Cardiac muscle cell (in vitro differentiated cells and primary cell): ENCODE measurements at regions not wholly inside any gene's neighbourhood (a gene's known extent, or its start where the extent isn't known, plus 50 kb on each side); places are given as distances from the start of the nearest gene placed in this dataset.

Source experiments
- DNase-seq, 2 donors: peaks; one replicate each; pipeline versions ENCODE4 v3.0.0 to v3.0.0-alpha.2; 2010 to 2017; ENCODE audit warnings: low read depth in 1 of 2, low spot score in 1 of 2
- H3K27ac ChIP-seq: fragments of 200-600 bp; sonication (generic); 2 replicates; pipeline ENCODE4 v1.5.1; 2016
- H3K27me3 ChIP-seq: fragments of 200-600 bp; sonication (generic); 2 replicates; pipeline ENCODE4 v1.6.0; 2016; ENCODE audit warnings: control low read depth
- H3K36me3 ChIP-seq: fragments of 200-600 bp; sonication (generic); 2 replicates; pipeline ENCODE4 v1.5.1; 2016; ENCODE audit warnings: control low read depth
- H3K4me1 ChIP-seq: fragments of 200-600 bp; sonication (generic); 2 replicates; pipeline ENCODE4 v1.8.1; 2017; ENCODE audit warnings: low read depth, mild to moderate bottlenecking, mixed run types
- H3K4me3 ChIP-seq: fragments of 200-600 bp; sonication (generic); 2 replicates; pipeline ENCODE4 v1.5.1; 2016; ENCODE audit warnings: mild to moderate bottlenecking
- H3K9me3 ChIP-seq: fragments of 200-600 bp; sonication (generic); 2 replicates; pipeline ENCODE4 v1.5.1; 2017; ENCODE audit warnings: low read depth, mild to moderate bottlenecking, control low read depth
- CTCF ChIP-seq: IDR thresholded peaks from 2 replicates; pipeline ENCODE4 v1.5.1; 2012; ENCODE audit warnings: low read depth, mild to moderate bottlenecking, low read length

DNA sequence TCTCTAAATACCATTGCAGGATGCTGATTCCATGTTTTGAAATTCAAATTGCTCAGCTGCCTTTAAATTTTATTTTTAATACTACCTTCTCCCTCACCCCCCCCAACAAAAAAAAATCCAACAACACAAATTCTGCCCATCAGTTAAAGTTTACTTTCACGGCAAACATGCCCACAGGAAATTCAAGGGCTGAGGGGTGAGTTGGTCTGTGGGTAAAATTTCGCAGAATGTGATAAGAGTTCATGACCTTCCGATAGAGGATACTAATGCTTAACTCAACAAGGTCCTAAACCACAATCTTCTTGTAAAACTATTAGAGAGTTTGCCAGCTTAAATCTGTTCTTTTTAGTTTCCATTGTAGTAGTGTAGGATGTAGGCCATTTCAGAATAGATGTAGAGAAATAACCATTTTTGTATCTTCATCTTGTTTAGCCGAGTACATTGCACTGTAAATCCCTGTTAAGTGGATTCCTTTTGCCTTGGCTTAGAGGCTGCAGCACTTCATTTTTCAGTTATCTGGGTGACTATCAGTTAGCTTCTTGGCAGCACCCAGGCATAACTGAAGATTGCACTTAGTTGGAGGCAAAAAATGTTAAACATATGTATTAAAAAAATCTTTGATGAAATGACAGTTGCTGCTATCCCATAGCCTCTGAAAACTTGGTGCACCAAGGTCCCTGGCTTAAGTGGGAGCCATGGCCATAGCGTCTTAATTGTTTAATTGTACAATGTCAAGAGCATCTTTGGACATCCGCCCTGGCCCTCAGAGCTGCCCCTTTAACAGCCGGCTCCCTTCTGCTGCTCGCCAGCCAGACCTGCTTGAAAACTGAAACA, 232.3 kb downstream of the HAUS1 start:
- Histone ChIP-seq H3K4me1 (peaks cover 49% of the 10 kb centered on the region), H3K27me3 (no peaks in the 10 kb centered on the region), H3K4me3 (no peak overlapping the region), H3K9me3 (no peaks in the 10 kb centered on the region), H3K27ac (peak overlapping the region; percentile 80), H3K36me3 (no peaks in the 10 kb centered on the region)
- DNase-seq: peak in 1 of 2 donors; percentile 21
- TF ChIP-seq CTCF: no peak

GRCh38 chr18:46337271-46337670, 233.1 kb downstream of the HAUS1 start:
- peaks cover 49% of the 10 kb centered on the region for H3K4me1 ChIP-seq
- no peaks in the 10 kb centered on the region for H3K9me3 ChIP-seq
- no peak for TF ChIP-seq CTCF
- H3K27me3 ChIP-seq: no peaks in the 10 kb centered on the region
- no peak for DNase-seq
- peak overlapping the region; percentile 80 for H3K27ac ChIP-seq
- H3K36me3 ChIP-seq: no peaks in the 10 kb centered on the region
- no peak overlapping the region for H3K4me3 ChIP-seq

DNA sequence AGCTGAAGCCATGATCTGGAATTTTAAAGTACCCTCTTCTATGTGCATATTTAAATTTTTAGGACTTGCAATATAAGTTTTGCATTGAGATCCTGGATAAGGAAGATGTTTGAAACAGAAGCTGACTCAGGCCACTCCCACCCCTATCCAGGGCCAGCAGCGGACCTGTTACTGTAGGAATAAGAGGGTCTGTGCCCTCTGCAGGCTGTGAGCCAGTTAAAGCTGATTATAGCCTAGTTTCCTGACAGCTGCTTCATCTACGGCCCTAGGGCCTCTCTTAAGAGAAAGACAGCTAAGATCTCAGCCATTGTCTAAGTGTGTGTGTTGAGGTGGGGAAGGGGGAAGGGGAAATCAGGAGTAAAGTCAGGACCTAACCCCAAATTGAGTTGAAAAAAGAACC, 234.0 kb downstream of the HAUS1 start:
- no peaks in the 10 kb centered on the region for H3K27me3 ChIP-seq
- H3K4me1 ChIP-seq: peaks cover 49% of the 10 kb centered on the region
- no peak for TF ChIP-seq CTCF
- H3K4me3 ChIP-seq: no peak overlapping the region
- peak in 1 of 2 donors; percentile 68 for DNase-seq
- peak overlapping the region; percentile 80 for H3K27ac ChIP-seq
- no peaks in the 10 kb centered on the region for H3K9me3 ChIP-seq
- H3K36me3 ChIP-seq: no peaks in the 10 kb centered on the region

DNA sequence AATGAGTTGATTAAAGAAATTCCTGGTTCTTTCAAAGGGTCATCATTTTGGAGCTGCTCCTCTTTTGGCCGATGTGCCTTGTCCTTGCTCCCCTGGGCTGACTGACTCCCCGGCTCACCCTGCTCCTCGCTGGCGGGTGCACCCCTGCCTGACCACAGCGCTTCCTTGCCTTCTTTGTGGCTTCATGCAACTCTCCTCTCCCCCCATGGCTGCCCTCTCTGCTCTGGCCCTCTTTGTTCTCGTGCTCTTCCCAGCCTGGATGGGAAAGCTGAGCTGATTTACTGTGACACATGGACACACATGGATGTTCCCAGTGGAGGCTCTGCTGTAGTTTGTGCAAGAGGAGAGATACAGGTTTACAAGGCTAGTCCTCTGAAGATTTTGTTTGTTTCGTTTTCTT, 234.6 kb downstream of the HAUS1 start:
- peak overlapping the region; percentile 80 for H3K27ac ChIP-seq
- H3K4me3 ChIP-seq: no peak overlapping the region
- peaks cover 52% of the 10 kb centered on the region for H3K4me1 ChIP-seq
- no peak for TF ChIP-seq CTCF
- H3K9me3 ChIP-seq: no peaks in the 10 kb centered on the region
- H3K36me3 ChIP-seq: no peaks in the 10 kb centered on the region
- no peak for DNase-seq
- no peaks in the 10 kb centered on the region for H3K27me3 ChIP-seq

DNA sequence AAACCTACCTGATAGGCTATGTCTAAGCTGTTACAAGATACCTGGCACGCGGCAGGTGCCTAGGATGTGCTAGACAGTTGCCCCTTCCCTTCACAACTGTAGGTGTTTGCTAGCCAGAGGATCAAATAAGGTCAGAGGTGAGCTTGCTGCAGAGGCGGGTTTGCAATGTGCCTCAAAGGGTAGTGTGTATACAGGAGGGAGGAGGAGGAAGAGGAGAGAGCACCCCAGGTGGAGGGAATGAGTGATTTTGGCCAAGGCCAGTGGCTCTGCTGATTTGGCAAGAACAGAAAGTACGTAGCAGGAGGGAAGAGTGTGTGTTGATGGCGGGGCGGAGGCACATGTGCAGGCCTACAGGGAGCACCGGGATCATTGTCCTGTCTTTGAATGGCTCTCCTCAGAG, 236.5 kb downstream of the HAUS1 start:
- no peaks in the 10 kb centered on the region for H3K36me3 ChIP-seq
- no peak for DNase-seq
- H3K9me3 ChIP-seq: no peaks in the 10 kb centered on the region
- peaks cover 51% of the 10 kb centered on the region for H3K4me1 ChIP-seq
- no peak overlapping the region for H3K4me3 ChIP-seq
- no peaks in the 10 kb centered on the region for H3K27me3 ChIP-seq
- no peak overlapping the region for H3K27ac ChIP-seq
- TF ChIP-seq CTCF: no peak
